NB4 (cell line): ENCODE measurements at regions not wholly inside any gene's neighbourhood (a gene's known extent, or its start where the extent isn't known, plus 50 kb on each side); places are given as distances from the start of the nearest gene placed in this dataset.

ENCODE experiments used
- CTCF ChIP-seq: IDR thresholded peaks from one replicate; pipeline ENCODE4 v1.5.1; 2012; ENCODE audit warnings: low read depth, low read length
- MAX ChIP-seq: IDR thresholded peaks from 2 replicates; pipeline ENCODE4 v1.6.1; 2011; ENCODE audit warnings: low read depth, low read length
- POLR2A ChIP-seq: IDR thresholded peaks from 2 replicates; pipeline ENCODE4 v1.6.1; 2011; ENCODE audit warnings: mild to moderate bottlenecking; ENCODE audit not compliant: insufficient read length; ENCODE audit errors: extremely low read depth

GRCh38 chr9:134971196-134971595 is 53.5 kb upstream of the FCN1 start:
- no peak for TF ChIP-seq CTCF
- no peak for TF ChIP-seq POLR2A
- no peak for TF ChIP-seq MAX
